ENCODE measurements at regions not wholly inside any gene's neighbourhood (a gene's known extent, or its start where the extent isn't known, plus 50 kb on each side); places are given as distances from the start of the nearest gene placed in this dataset.

DNA sequence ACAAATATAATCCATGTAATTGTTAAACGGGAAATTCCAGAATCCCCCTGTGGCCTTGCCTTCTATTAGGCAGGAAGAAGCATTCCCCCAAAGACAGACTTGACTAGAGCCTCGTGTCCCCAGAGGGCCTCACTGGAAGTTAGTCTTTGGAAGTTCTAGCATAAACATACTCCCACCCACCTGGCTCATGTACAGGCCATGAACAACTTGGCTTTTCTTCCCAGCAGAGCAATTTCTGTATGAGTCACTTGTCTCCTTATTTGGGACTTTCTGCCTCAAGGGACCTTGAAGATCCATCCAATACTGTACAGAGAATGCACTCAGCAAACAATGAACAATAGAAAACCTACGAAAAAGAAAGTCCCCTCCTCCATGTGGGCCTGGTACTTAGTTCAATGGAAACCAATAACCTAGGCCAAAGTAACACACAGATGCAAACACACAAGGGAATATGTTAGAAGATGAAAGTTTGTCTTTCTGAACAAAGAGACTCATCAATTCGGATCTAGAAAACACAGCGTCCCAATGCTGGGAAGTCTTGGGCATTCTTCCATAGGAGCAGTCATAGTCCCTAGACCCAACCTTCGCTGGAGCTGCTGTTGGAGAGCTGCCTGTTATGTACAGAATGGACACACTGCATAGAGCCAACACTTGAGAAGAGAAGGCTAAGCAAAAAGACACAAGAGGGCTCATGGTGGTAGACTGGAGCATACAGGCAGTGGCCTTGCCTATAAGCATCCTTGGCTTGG, 303.5 kb downstream of the HRH4 start:
- TF ChIP-seq, protein P1, sequence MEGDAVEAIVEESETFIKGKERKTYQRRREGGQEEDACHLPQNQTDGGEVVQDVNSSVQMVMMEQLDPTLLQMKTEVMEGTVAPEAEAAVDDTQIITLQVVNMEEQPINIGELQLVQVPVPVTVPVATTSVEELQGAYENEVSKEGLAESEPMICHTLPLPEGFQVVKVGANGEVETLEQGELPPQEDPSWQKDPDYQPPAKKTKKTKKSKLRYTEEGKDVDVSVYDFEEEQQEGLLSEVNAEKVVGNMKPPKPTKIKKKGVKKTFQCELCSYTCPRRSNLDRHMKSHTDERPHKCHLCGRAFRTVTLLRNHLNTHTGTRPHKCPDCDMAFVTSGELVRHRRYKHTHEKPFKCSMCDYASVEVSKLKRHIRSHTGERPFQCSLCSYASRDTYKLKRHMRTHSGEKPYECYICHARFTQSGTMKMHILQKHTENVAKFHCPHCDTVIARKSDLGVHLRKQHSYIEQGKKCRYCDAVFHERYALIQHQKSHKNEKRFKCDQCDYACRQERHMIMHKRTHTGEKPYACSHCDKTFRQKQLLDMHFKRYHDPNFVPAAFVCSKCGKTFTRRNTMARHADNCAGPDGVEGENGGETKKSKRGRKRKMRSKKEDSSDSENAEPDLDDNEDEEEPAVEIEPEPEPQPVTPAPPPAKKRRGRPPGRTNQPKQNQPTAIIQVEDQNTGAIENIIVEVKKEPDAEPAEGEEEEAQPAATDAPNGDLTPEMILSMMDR (IDR thresholded peaks at IDR 0.05; ENCODE audit: low read depth, low read length, missing control alignments) = no peak
- no peak for DNase-seq
- in situ Hi-C loops (cut with HindIII; ENCODE audit: low pct_ligation_motif_present, low sequenced_read_pairs) = no loop called here

DNA sequence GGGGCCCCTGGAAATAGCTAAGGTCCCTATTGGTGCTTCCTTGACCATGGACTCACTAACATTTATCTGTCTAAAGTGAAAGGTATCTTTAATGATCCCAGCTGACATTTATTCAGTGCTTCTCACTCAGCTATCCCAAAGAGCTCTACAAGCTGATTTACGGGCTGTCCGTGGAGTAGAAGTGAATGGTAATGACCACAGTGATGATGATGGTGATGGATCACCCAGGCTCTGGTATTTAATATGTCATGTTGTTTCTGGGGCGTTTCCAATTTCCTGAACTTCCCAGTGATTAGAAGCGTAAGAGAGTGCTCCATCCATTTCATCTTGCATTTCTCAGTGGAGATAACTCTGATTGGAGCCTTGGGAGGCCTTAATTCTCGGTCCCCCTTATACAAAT, 304.3 kb downstream of the HRH4 start:
- Histone ChIP-seq H3K36me3 (replicated peaks) (no peaks in the 10 kb centered on the region), H3K27ac (no peak overlapping the region), H3K4me3 (ENCODE audit: low read depth, low read length) (no peak overlapping the region), H3K27me3 (replicated peaks) (no peaks in the 10 kb centered on the region)
- in situ Hi-C loops (cut with HindIII; ENCODE audit: low pct_ligation_motif_present, low sequenced_read_pairs) = no loop called here
- TF ChIP-seq, protein P1 (IDR thresholded peaks at IDR 0.05; ENCODE audit: low read depth, low read length, missing control alignments) = no peak
- DNase-seq = no peak

More for the DNA sequence above, 303.5 kb downstream of the HRH4 start:
- Histone ChIP-seq H3K4me3 (ENCODE audit: low read depth, low read length) (no peak overlapping the region), H3K27ac (no peak overlapping the region), H3K36me3 (replicated peaks) (no peaks in the 10 kb centered on the region), H3K27me3 (replicated peaks) (no peaks in the 10 kb centered on the region)

DNA sequence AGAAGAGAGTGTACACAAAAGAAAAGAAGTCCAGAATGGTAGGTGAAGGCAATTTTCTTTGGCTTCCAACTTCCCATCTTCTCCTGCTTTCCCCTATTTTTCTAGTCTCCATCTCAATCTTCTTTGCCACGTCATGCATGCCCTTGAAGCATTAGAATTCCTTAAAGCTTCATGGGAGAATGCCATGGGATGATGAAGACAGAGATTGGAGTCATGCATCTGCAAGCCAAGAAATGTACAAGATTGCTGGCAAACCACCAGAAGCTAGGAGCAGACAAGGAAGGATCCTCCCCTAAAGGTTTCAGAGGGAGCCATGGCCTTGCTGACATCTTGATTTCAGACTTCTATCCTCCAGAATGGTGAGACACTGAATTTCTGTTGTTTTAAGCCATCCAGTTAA, 305.9 kb downstream of the HRH4 start:
- no peaks in the 10 kb centered on the region for H3K36me3 ChIP-seq (replicated peaks)
- H3K4me3 ChIP-seq (ENCODE audit: low read depth, low read length) = no peak overlapping the region
- in situ Hi-C loops (cut with HindIII; ENCODE audit: low pct_ligation_motif_present, low sequenced_read_pairs) = no loop called here
- no peaks in the 10 kb centered on the region for H3K27me3 ChIP-seq (replicated peaks)
- DNase-seq = no peak
- no peak overlapping the region for H3K27ac ChIP-seq
- TF ChIP-seq, protein P1 (IDR thresholded peaks at IDR 0.05; ENCODE audit: low read depth, low read length, missing control alignments) = no peak

DNA sequence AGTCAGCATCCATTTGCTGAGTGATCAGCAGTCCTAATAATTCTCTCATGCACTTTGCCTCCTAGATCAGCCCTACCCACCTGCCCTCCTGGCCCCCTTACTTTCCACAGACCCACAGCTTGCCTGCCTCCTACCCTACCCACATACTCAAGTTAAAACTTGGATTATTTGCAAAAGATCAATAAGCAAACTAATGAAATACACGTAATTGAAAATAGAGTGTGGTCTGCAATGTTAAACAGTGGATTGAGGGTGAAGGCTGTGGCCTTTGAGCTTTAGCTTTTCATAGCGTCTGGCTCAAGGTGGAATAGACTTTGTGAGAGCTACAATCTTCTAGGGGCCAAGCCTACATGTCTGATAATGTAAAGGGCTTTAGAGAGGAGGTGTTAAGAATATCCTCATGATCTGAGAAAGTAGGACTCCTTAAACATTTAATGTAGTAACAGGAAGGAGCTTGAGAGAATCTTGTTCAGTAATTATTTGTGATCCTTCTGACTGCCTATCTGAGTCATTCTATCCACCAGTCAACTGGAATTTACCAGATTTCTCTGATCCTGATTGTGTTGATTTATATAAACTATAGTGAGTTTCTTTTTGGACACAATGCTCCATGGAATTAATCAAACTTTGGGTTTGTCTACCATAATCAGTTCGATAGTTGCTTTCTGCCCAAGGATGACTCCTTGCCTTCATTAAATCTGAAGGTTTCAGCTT, 310.0 kb downstream of the HRH4 start:
- Histone ChIP-seq H3K27ac (no peak overlapping the region), H3K27me3 (replicated peaks) (no peaks in the 10 kb centered on the region), H3K36me3 (replicated peaks) (no peaks in the 10 kb centered on the region), H3K4me3 (ENCODE audit: low read depth, low read length) (no peak overlapping the region)
- TF ChIP-seq, protein P1 (IDR thresholded peaks at IDR 0.05; ENCODE audit: low read depth, low read length, missing control alignments) = no peak
- in situ Hi-C loops (cut with HindIII; ENCODE audit: low pct_ligation_motif_present, low sequenced_read_pairs) = no loop called here
- DNase-seq = no peak

GRCh38 chr18:24771300-24771699, 310.9 kb downstream of the HRH4 start:
- no peak overlapping the region for H3K27ac ChIP-seq
- in situ Hi-C loops (cut with HindIII; ENCODE audit: low pct_ligation_motif_present, low sequenced_read_pairs) = no loop called here
- no peaks in the 10 kb centered on the region for H3K36me3 ChIP-seq (replicated peaks)
- H3K4me3 ChIP-seq (ENCODE audit: low read depth, low read length) = no peak overlapping the region
- no peak for DNase-seq
- TF ChIP-seq, protein P1 (IDR thresholded peaks at IDR 0.05; ENCODE audit: low read depth, low read length, missing control alignments) = no peak
- no peaks in the 10 kb centered on the region for H3K27me3 ChIP-seq (replicated peaks)

All from brain microvascular endothelial cell (primary cell).